ENCODE measurements at regions not wholly inside any gene's neighbourhood (a gene's known extent, or its start where the extent isn't known, plus 50 kb on each side); places are given as distances from the start of the nearest gene placed in this dataset.

GRCh38 chr5:82786748-82787147 lies 290.4 kb downstream of the TMEM167A start:
- no TSS peak for BruUV-seq (replicated peaks)
- TF ChIP-seq EZH2 (IDR thresholded peaks at IDR 0.05; ENCODE audit: borderline replicate concordance, low read depth, low read length, poor library complexity, severe bottlenecking) = no peak
- no peak for TF ChIP-seq CTCF (conservative IDR thresholded peaks at IDR 0.05; ENCODE audit: low read depth, low read length)
- Histone ChIP-seq H3K4me3 (ENCODE audit: low read depth, low read length, poor library complexity, severe bottlenecking) (no peak overlapping the region), H3K4me1 (ENCODE audit: insufficient read depth, low read length, poor library complexity, severe bottlenecking) (peaks cover 16% of the 10 kb centered on the region), H3K9me3 (ENCODE audit: low read depth, low read length, poor library complexity, severe bottlenecking) (no peaks in the 10 kb centered on the region), H3K27me3 (replicated peaks; ENCODE audit: insufficient read depth, low read depth, low read length, poor library complexity) (no peaks in the 10 kb centered on the region), H3K27ac (ENCODE audit: low read depth, low read length, poor library complexity, severe bottlenecking) (no peak overlapping the region), H3K36me3 (ENCODE audit: insufficient read depth, low read length, poor library complexity, severe bottlenecking) (no peaks in the 10 kb centered on the region)
- intact Hi-C loops (cut with micrococcal nuclease; ENCODE audit: unreplicated experiment) = no loop called here
- ChIA-PET CTCF (no interaction called here), POLR2A (ENCODE audit: low non-redundant PET) (no interaction called here)
- DNase-seq (ENCODE audit: low spot score) = no peak

GRCh38 chr5:82785882-82786509 lies 291.2 kb downstream of the TMEM167A start:
- DNase-seq (ENCODE audit: low spot score) = no peak
- no peaks in the 10 kb centered on the region for H3K9me3 ChIP-seq (ENCODE audit: low read depth, low read length, poor library complexity, severe bottlenecking)
- no peak overlapping the region for H3K4me3 ChIP-seq (ENCODE audit: low read depth, low read length, poor library complexity, severe bottlenecking)
- H3K27ac ChIP-seq (ENCODE audit: low read depth, low read length, poor library complexity, severe bottlenecking) = no peak overlapping the region
- intact Hi-C loops (cut with micrococcal nuclease; ENCODE audit: unreplicated experiment) = no loop called here
- BruUV-seq (replicated peaks) = no TSS peak
- POLR2A ChIA-PET (ENCODE audit: low non-redundant PET) = interaction anchor here (0.6 kb wide), 1 partner anchor 107 kb away, joined by 3 read pairs; no protein-coding TSS in a partner anchor
- CTCF ChIA-PET = no interaction called here
- no peak for TF ChIP-seq EZH2 (IDR thresholded peaks at IDR 0.05; ENCODE audit: borderline replicate concordance, low read depth, low read length, poor library complexity, severe bottlenecking)
- TF ChIP-seq CTCF (conservative IDR thresholded peaks at IDR 0.05; ENCODE audit: low read depth, low read length) = no peak
- no peaks in the 10 kb centered on the region for H3K27me3 ChIP-seq (replicated peaks; ENCODE audit: insufficient read depth, low read depth, low read length, poor library complexity)
- peaks cover 8% of the 10 kb centered on the region for H3K4me1 ChIP-seq (ENCODE audit: insufficient read depth, low read length, poor library complexity, severe bottlenecking)
- no peaks in the 10 kb centered on the region for H3K36me3 ChIP-seq (ENCODE audit: insufficient read depth, low read length, poor library complexity, severe bottlenecking)

GRCh38 chr5:82785456-82785855 lies 291.7 kb downstream of the TMEM167A start:
- POLR2A ChIA-PET (ENCODE audit: low non-redundant PET) = interaction anchor here (0.6 kb wide), 1 partner anchor 106 kb away, joined by 3 read pairs; no protein-coding TSS in a partner anchor
- CTCF ChIA-PET = no interaction called here
- peaks cover 7% of the 10 kb centered on the region for H3K4me1 ChIP-seq (ENCODE audit: insufficient read depth, low read length, poor library complexity, severe bottlenecking)
- no TSS peak for BruUV-seq (replicated peaks)
- no peaks in the 10 kb centered on the region for H3K36me3 ChIP-seq (ENCODE audit: insufficient read depth, low read length, poor library complexity, severe bottlenecking)
- no peak overlapping the region for H3K27ac ChIP-seq (ENCODE audit: low read depth, low read length, poor library complexity, severe bottlenecking)
- no peaks in the 10 kb centered on the region for H3K9me3 ChIP-seq (ENCODE audit: low read depth, low read length, poor library complexity, severe bottlenecking)
- TF ChIP-seq EZH2 (IDR thresholded peaks at IDR 0.05; ENCODE audit: borderline replicate concordance, low read depth, low read length, poor library complexity, severe bottlenecking) (no peak), CTCF (conservative IDR thresholded peaks at IDR 0.05; ENCODE audit: low read depth, low read length) (no peak)
- H3K27me3 ChIP-seq (replicated peaks; ENCODE audit: insufficient read depth, low read depth, low read length, poor library complexity) = no peaks in the 10 kb centered on the region
- intact Hi-C loops (cut with micrococcal nuclease; ENCODE audit: unreplicated experiment) = no loop called here
- H3K4me3 ChIP-seq (ENCODE audit: low read depth, low read length, poor library complexity, severe bottlenecking) = no peak overlapping the region
- DNase-seq (ENCODE audit: low spot score) = no peak

Measured in A673 (cell line).